ENCODE measurements at regions not wholly inside any gene's neighbourhood (a gene's known extent, or its start where the extent isn't known, plus 50 kb on each side); places are given as distances from the start of the nearest gene placed in this dataset.

GRCh38 chr3:82132210-82133069, 371.0 kb upstream of the GBE1 start:
- Mint-ChIP-seq H3K27me3 (no peaks in the 10 kb centered on the region), H3K4me1 (peaks cover 11% of the 10 kb centered on the region), H3K9me3 (no peaks in the 10 kb centered on the region), H3K4me3 (no peak overlapping the region), H3K36me3 (ENCODE audit: low read depth) (no peaks in the 10 kb centered on the region), H3K27ac (no peak overlapping the region)
- ChIA-PET POLR2A (no interaction called here), CTCF (interaction anchor here (0.7 to 2.6 kb wide), 7 partner anchors 13 to 642 kb away, joined by 3 to 20 read pairs (median 7); no protein-coding TSS in a partner anchor)
- DNase-seq (no peak), ATAC-seq (ENCODE audit: low read depth) (no peak)
- TF ChIP-seq CTCF (IDR thresholded peaks at IDR 0.05) = no peak
- intact Hi-C loops (cut with micrococcal nuclease) = loop anchor here (1.0 to 2.0 kb wide), 6 partner anchors 222 to 714 kb away; partner anchors contain the start of gene GBE1

- H3K27ac Mint-ChIP-seq = no peak overlapping the region
- ChIA-PET CTCF (interaction anchor here (0.8 to 1.7 kb wide), 4 partner anchors 9 to 547 kb away, joined by 3 to 4 read pairs (median 3); no protein-coding TSS in a partner anchor), POLR2A (no interaction called here)
- H3K4me1 Mint-ChIP-seq = peaks cover 11% of the 10 kb centered on the region
- no peak overlapping the region for H3K4me3 Mint-ChIP-seq
- H3K9me3 Mint-ChIP-seq = no peaks in the 10 kb centered on the region
- TF ChIP-seq CTCF (IDR thresholded peaks at IDR 0.05) = no peak
- intact Hi-C loops (cut with micrococcal nuclease) = no loop called here
- ATAC-seq (ENCODE audit: low read depth) (no peak), DNase-seq (no peak)
- no peaks in the 10 kb centered on the region for H3K36me3 Mint-ChIP-seq (ENCODE audit: low read depth)
- H3K27me3 Mint-ChIP-seq = no peaks in the 10 kb centered on the region
Observed at GRCh38 chr3:82130046-82130445, 368.6 kb upstream of the GBE1 start.

- CTCF ChIA-PET = interaction anchor here (0.8 to 1.7 kb wide), 3 partner anchors 9 to 547 kb away, joined by 3 to 4 read pairs (median 3); no protein-coding TSS in a partner anchor
Observed at GRCh38 chr3:82129221-82129801, 367.9 kb upstream of the GBE1 start.

GRCh38 chr3:82128271-82128670, 366.8 kb upstream of the GBE1 start:
- ATAC-seq (ENCODE audit: low read depth) (no peak), DNase-seq (no peak)
- no peak for TF ChIP-seq CTCF (IDR thresholded peaks at IDR 0.05)
- Mint-ChIP-seq H3K4me3 (no peak overlapping the region), H3K4me1 (peaks cover 11% of the 10 kb centered on the region), H3K27ac (no peak overlapping the region), H3K9me3 (no peaks in the 10 kb centered on the region), H3K36me3 (ENCODE audit: low read depth) (no peaks in the 10 kb centered on the region), H3K27me3 (no peaks in the 10 kb centered on the region)
- intact Hi-C loops (cut with micrococcal nuclease) = no loop called here
- POLR2A ChIA-PET = no interaction called here
- CTCF ChIA-PET = no interaction called here

More at GRCh38 chr3:82129221-82129801, 367.9 kb upstream of the GBE1 start:
- no peaks in the 10 kb centered on the region for H3K36me3 Mint-ChIP-seq (ENCODE audit: low read depth)
- no peaks in the 10 kb centered on the region for H3K9me3 Mint-ChIP-seq
- POLR2A ChIA-PET = no interaction called here
- H3K4me1 Mint-ChIP-seq = peaks cover 11% of the 10 kb centered on the region
- ATAC-seq (ENCODE audit: low read depth) (no peak), DNase-seq (no peak)
- intact Hi-C loops (cut with micrococcal nuclease) = no loop called here
- TF ChIP-seq CTCF (IDR thresholded peaks at IDR 0.05) = no peak
- no peak overlapping the region for H3K4me3 Mint-ChIP-seq
- no peak overlapping the region for H3K27ac Mint-ChIP-seq
- no peaks in the 10 kb centered on the region for H3K27me3 Mint-ChIP-seq

All from activated B cell treated with CpG ODN at 0.5 μM for 24 hours (primary cell).